ENCODE measurements at regions not wholly inside any gene's neighbourhood (a gene's known extent, or its start where the extent isn't known, plus 50 kb on each side); places are given as distances from the start of the nearest gene placed in this dataset.

DNA sequence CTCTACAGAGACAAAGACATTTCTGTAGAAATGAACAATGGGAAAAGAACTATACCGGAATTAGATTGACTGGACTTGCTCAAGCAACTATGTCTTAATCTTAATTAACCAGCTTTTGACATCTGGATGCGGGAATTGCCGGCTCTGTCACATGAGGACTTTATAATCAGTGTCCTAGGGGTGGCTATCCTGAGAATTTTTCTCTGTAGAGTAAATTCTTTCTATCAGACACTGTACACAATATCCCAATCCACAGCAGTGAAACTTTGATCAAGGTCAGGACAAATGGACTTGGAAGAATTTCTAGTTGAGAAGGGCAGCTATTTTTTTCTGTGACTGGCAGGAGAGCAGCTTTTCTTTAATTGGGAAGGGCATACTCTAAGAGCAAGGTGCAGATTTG, 322.1 kb downstream of the HRH4 start:
- TF ChIP-seq POLR2AphosphoS5 (IDR thresholded peaks at IDR 0.05; ENCODE audit: low read depth, low read length), result no peak
- no peak for TF ChIP-seq TAF1 (IDR thresholded peaks at IDR 0.05; ENCODE audit: borderline replicate concordance, insufficient read depth, low read length)
- no peak for TF ChIP-seq REST (IDR thresholded peaks at IDR 0.05; ENCODE audit: insufficient read depth in 1 of 2, low read depth in 2 of 2, low read length in 2 of 2)
